NCI-H1694 (cell line): ENCODE measurements at regions not wholly inside any gene's neighbourhood (a gene's known extent, or its start where the extent isn't known, plus 50 kb on each side); places are given as distances from the start of the nearest gene placed in this dataset.

ENCODE experiments used
- DNase-seq: peaks from one replicate; lab custom pipeline; 2025; lab: John Stamatoyannopoulos, UW

DNA sequence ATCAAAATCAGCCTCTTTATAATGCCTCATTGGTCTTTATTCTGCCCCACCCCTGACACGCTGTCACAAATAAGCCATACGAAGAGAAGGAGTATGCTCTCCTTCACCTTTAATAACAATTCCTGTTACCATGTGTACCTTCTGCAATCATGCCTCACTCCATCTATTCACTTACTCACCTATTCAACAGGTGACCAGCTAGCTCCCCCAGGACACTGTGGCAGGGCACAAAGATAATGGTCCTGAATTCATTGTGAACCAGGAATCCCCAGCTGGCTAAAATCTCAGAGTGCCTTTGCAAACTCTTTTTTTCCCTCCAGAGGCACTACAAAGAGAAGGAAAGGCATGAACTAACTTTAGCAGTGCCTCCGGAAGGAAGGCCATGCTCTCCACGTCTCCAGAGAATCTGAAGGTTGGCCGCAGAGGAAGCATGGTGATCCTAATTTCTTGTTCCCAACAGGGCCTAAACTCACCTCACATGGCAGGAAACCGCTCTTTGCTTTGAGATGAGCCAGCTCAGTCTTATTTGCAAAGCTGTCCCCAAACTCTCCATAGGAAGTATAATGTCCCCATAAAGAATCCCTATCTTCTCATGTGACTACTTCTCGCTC lies 590.3 kb downstream of the BUD13 start:
- DNase-seq, result no peak

DNA sequence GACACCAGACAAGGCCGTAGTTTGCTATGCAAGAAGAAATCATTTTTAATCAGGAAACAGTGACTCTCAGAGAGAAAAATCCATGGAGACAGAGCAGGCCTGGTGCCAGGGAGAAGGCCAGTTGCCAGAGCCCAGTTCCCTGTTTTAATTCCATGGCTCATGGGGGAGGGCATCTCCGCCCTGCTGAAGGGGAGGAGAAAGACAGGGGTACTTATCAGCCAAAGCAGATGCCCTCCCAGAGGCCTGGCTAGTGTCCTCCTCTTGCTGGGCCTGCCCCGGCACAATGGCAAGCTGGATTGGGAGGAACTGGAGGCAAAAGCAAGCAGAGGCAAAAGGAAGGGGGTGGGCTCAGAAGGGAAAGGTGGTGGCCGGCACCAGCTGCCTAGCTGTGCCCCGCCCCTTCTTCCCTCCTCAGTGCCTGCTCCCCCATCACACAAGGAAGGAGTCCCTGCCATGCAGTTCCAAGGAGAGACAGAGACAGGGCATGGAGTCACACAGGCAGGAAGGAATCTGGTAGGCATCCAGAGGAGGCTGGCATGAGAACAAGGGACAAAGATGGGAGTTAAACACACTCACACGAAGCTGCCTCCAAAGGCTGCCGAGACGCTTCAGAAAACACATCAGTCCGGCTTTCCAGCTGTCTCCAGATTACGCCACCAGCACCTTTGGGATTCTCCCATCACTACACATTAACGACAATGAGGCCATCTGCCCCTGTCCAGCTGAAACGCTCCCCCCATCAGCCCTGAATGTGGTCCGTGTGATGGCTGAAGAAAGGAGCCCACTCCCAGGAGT lies 591.8 kb downstream of the BUD13 start:
- no peak for DNase-seq

DNA sequence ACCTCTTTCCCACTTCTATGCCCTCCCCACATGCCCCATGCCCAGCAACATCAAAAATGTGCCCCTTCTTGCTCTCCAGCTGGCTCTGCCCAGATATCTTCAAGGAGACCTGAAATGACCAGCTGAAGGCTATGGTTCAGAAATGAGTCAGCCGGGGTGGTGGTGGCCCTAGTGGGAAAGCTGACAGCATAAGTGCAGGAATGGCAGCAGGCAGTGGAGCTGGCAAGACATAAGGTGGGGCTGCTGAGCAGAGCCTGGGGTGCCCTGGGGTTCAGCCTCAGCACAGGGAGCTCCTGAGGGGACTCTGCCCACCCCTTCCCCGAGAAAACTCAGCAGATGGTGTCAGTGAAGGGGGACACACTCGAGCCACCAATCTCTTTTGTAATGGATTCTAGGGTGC lies 593.4 kb downstream of the BUD13 start:
- no peak for DNase-seq

DNA sequence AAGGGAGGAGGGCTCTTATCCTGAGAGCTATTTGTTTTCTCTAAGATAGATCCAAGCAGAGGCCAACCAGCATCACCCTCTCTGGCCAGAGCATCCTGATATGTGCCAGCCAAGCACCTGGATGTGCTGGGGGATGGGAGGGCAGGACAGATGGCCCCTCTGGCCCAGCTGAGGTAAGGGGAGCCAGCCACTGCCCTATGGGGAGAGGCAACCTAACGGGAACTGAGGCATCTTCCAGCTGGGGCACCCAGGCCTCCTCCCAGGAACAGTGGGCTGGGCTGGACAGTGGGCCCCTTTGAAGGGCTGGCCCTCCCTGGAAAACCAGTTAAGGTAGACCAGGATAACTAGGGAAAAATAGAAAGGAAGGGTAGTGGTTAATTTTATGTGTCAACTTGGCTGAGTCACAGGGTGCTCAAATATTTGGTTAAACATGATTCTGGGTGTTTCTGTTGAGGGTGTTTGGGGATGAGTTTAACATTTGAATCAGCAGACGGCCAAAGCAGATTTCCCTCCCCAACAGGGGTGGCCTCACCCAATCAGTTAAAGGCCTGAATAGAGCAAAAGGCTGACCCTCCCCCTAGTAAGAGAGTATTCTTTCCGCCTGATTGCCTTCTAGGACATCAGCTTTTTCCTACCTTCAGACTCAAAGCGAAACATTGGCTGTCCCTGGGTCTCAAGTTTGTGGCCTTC lies 595.1 kb downstream of the BUD13 start:
- no peak for DNase-seq

DNA sequence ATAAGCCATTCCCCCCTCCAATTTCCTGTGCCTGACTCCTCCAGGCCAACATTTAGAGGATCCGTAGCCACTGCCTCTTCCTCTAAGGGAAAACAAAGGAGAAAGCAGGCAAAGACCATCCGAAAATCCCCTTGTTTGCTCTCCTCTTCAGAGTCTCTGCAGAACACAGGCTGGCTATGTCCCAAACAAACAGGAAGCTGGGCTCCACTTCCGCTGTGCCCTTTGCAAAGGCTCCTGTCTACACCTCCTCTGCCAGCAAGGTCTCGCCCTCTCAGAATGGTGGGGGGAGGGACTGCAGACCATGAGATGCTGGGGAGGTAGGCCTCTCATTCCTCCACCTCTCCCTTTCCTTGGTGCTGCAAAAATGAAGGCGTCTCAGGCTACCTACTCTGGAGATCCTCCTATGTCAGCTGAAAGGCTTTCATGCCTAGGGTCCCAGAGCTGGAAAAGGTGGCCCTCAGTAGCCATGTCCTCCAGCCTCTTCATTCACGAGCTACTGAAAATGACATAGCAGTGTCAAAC lies 596.2 kb downstream of the BUD13 start:
- DNase-seq, result no peak

DNA sequence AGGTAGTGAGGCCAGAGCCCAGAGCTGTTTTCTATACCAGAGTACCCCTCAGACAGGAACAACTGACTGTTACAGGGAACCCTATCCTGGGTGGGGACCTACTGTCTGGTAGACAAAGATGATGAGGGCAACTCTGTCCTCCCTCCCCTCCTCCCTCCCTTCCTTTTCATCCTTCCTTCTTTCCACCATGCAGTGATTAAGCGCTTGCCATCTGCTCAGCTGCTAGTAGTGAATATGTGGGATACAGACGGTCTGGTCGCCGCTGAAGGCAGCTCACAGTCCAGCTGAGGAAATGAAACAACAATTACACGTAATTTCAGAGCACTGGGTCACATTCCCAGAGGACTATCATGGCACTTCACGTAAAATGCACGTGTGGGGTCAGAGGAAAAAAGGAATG lies 597.1 kb downstream of the BUD13 start:
- DNase-seq, result no peak

DNA sequence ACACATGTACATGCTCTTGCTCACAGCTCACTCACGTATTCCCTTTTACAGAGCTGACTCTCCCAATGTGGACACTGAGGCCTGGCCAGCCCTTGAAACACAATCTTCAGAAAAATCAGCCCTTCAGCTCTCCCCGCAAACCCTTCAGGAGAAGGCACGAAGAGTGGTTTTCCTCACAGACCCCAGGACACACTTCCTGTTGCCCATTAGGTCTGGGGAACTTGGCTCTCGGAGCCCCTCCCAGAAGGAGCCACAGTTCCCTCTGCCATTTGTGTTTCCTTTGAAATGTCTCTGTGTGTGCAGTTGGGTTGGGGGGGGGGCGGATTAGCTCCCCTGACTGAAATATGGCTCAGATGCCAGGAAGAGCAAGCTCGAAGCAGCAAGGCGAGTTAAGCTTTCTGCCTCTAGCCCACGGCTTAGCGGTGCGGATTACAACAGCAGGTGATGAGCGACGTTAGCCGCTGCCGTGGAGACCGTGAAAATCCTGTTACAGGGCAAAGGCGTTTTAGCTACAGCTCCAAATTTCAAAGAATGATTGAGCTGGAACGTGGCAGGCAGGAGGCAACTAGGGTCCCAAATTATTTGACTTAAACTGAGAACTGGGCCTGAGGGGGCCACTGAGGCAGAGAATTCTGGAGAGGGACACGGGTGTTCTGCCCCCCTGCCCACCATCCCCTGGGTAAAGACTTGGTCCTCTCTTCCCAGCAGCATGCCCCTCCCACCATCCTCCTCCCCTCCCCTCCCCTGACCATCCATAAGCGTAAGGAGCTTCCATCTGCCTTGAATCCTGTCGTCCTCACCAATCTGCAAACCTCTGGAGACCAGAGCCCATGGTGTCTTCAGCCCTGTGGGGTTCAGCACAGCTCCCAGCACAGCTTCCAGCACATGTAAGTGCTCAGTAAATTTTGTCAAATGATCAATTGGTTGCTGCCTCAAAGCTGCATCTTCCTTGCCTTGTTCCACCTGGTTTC lies 598.6 kb downstream of the BUD13 start:
- DNase-seq, result no peak

DNA sequence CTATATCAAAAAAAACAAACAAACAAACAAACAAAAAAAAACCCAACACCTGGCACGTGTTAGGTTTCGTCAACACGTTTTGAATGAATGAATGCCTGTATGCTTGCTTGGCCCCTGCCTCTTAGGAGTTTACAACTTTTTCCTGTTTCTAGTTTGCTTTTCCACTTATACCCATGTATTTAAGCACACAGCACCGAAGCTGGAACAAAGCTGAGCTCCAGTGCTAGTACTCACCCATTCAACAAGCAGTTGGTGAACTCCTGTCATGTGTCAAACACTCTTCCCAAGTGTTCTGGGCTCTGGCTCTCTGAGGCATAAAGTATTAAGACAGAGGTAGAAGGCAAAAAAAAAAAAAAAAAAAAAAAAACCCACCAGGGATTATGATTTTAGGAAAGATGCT lies 599.3 kb downstream of the BUD13 start:
- no peak for DNase-seq

DNA sequence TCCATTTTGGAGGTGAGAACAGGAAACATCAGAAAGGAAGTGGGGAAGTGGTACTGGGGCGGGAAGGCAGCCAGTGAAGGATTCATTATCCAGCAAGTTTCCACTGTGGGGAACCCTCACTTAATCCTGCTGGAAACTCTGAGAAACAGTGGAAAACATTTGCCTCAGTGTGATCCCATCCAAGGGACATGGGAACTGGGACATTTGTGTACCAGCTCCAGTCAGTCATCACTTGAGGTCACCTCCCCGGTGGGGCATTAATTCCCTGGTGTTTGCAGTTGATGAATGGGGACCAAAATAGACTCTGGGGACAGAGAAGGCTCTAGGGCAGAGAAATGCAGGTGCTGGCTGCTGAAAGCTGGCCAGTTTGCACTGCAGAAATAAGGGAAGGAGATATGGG lies 599.9 kb downstream of the BUD13 start:
- no peak for DNase-seq

DNA sequence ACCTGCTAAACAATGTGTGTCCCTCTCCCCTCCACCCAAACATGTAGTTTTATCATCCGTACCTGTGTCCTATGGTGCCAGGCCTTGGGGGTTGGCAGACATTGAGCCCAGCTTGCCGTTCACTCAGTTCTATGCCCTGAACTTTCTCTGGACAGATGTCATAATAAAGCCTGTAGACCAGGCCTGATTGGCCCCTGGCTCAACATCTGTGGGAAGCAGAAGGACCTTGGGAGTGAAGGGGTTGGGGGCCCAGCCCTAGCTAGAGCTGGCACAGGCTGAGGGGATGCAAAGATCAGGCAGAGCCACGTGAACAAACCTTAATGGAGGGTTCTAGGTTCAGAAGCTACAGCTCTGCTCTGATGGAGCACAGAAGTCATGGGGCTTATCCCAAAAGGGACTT lies 600.6 kb downstream of the BUD13 start:
- no peak for DNase-seq

DNA sequence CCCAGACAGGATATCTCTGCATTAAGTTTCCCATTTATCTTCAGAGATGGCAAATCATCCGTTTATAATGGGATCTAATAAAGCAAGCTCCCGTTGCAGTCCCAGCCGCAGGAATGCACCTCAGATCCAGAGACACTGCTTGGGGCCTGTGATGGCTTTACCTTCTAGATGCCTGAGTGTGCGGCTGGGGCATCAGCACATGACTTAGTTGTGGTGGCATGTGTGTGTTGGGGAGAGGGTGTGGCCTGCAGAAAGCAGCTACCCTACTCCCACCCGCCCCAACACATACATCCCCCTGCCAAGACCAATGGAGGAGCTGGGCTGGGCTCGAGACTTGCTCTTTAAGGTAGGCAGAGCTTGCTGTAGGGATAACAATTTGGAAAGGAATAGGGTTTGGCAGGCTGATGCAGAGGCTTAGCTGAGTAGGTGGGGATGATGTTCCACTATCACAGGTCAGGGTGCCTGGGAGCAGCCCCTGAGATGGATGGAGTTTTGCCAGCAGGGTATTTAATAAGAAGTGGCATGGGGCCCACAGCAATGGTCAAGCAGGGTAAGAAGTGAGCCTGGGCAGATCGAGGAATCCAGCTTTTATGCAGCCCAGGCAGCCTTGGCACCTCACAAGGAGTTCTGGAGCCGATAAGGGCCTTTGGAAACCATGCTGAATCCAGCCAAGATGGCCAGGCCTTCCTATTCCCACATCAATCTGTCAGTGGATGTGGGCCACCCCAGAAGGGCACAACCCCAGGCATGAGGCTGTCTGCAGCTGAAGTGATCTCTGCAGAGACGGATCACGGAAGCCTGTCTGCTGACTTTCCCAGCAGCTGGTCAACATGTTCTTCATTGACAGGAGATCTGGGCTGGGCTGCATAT lies 601.3 kb downstream of the BUD13 start:
- no peak for DNase-seq

DNA sequence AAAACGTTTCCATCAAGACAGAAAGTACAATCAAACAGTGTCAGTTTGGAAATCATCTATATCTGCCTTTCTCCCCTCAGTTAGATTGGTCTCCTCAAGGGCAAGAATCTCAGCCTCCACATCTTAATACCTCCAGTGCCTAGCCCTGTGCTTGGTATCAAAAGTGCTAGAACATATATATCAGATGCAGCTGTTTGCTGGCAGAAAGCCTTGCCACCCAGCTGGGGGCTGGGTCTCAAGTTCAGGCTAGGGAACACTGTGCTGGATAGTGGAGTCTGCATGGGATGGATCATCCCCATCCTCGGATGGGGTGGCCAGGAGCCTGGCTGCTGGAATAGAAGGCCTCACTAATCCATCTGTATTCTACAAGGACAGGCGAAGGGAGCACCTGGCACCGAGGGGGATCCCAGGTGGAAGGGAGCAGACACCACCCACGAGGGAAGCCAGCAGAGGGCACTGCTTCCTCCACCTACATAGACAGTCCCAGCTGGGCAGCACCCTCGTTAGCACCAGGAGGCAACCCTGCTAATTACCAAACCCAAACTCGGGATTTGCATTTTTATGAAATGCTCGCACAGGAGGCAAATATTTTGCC lies 602.2 kb downstream of the BUD13 start:
- DNase-seq, result no peak

DNA sequence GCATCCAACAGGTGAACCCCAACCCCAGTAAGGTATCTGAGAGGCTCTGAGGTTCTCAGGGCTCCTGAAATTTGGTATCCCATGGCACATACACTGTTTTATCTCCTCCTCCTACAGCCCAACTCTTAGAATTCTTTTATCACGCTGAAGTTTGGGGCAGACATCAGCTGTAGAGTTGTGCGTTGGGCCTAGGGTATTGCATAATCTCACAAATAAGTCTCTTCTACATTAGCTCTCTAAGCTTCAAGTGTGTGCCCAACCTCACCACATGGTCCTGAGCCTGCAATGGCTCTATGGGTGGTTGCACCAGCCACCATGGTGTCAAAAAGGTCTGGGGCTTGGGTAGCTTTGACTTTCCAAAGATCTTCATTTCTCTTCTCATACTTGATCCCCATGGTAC lies 603.0 kb downstream of the BUD13 start:
- DNase-seq, result no peak

DNA sequence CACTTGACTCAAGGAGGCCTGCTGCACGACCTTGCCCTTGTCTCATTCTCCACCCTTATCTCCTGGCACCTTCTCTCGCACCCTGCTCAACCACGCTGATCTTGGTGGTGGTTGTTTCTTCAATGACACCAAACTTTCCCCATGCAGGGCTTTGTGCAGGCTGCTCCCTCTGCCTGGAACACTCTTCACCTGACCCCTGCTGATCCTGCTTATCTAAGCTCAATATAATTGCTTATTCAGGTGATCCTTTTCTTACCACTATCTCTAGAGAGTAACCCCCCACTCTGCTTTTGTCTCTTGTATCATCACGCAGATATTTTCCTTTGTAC lies 604.4 kb downstream of the BUD13 start:
- no peak for DNase-seq

DNA sequence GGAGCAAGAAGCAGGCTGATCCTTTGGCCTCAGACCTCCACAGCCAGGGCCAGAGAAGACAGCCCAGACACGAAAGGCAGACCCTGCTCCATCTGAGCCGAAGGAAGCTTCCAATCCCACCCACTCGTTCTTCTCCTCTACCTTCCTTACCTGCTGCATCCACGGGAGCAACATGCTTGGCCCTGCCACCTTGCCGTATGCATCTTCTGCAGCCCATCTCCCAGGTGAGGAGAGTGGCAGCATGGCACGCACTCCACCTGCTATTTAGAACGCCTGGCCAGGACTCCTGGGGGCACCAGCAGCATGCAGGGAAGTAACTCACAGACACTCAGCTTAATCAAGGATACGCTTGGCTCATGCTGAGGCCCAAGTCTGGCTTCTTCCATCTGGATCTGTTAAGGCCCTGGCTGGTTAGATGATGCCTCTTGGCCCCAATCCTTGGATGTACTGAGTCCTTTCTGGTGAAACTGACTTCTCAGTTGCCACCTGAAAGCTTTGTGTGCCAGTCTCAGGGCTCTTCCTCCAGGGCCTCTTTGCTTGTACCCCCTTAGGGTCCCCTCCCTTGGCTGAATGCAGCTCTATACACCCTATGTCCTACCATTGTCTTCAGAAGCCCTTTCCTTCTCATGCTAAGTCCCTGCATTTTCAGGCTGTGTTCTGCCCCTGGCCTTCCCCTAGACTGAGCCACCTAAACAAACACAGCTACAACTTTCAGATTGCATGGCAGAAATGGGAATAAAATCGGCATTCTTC lies 604.9 kb downstream of the BUD13 start:
- no peak for DNase-seq

DNA sequence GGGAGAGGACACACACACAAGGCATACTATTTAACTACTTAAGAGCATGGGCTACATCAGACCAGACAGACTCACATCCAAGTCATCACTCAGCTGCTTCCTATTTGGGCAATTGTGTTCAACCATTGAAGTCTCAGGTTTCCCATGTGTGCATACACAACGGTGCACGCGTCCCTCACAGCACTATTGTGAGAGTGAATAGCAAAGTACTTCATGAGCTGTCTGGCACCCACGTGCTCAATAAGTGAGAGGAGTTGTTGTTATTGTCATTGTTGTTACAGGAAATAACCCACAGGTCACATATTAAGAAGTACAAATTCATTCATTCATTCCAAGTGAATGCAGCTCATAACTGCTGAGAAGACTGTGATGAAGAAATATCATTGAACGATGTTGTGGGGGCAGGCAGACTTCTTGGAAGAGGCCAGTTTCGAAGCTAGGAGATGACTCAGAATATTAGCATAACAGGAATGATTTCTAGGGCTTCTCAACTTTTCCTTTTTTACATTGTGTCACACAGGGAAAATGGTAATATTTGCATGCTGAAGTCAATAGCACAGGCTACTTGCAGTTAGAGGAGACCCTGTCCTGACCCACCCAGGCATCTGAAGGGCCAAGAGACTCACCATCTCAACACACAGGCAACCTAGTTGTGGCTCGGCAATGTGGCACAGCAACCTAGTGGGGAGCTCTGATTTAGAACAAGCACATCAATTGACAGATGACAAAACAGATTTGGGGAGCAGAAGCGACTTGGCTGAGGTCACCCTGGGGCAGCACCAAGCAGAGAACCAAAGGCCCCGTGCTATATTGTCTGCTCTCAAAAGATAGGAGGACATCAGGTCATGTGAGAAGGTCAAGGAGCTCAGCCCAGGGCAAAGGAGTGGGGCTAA lies 606.0 kb downstream of the BUD13 start:
- DNase-seq, result no peak

DNA sequence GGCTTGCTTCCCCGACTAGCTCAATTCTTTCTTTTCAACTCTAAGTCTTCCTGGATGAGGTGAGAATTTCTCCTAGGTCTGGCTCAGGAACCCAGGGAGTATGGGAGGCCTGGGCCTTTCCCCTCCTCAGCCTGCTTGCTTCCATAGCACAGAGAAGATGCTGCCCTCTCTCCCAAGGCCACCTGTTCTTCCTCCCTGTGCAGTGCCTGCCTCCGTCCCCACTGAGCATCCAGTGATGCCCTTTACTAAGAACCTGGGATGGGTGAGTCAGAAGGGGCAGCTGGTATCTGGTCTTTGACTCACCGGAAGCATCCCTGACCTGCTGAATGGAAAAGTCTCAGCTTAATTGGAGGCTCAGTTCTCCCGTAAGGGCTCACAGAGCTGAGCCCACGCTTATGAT lies 607.9 kb downstream of the BUD13 start:
- no peak for DNase-seq

DNA sequence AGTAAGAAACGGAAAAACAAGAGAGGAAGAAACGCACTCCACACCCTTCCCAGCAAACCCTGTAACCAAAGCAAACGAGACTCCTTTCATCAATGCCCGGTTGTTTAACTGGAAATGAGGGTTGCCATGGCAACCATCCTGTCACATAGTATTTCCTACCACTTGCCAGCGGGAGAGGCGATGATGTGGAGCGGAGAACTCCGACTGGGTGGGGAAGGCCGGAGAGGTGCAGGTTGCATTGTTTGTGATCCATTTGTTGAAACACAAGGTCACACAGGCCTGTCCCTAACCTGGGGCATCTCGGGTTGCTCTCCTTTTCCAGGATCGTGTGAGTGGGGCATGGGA lies 609.9 kb downstream of the BUD13 start:
- no peak for DNase-seq
